Endothelial cell of umbilical vein (primary cell): ENCODE measurements at regions not wholly inside any gene's neighbourhood (a gene's known extent, or its start where the extent isn't known, plus 50 kb on each side); places are given as distances from the start of the nearest gene placed in this dataset.

ENCODE experiments used
- BruUV-seq: library from RNA; stranded (reverse); fragments of 400-500 nt; replicated peaks from 2 replicates; lab custom pipeline; 2021; lab: Mats Ljungman, UMichigan
- CTCF ChIA-PET: fragments of 300-600, 350-600 bp; sonication (Branson Sonifier 250); formaldehyde crosslinking; loops from one replicate; lab custom pipeline; 2021; ENCODE audit warnings: antibody characterized with exemption, inconsistent platforms; lab: Charles Lee
- POLR2A ChIA-PET: fragments of 300-600, 350-600 bp; sonication (Branson Sonifier 250); formaldehyde crosslinking; loops from one replicate; lab custom pipeline; 2021; ENCODE audit warnings: antibody characterized with exemption, inconsistent platforms; lab: Charles Lee
- DNase-seq: peaks from one replicate; pipeline ENCODE4 v3.0.0-alpha.2; 2011; ENCODE audit warnings: low read depth, low spot score
- FAIRE-seq: peaks from 2 replicates; lab custom pipeline; 2011; peaks lifted over from hg19 to GRCh38; lab: Jason Lieb, UNC
- H2AFZ ChIP-seq: 2 replicates; pipeline ENCODE4 v1.6.0; 2012; ENCODE audit warnings: low read depth, low read length, control low read depth, inconsistent platforms
- H3K27ac ChIP-seq: 2 replicates; pipeline ENCODE4 v1.5.1; 2011; ENCODE audit warnings: low read depth, mild to moderate bottlenecking, control low read depth, low read length, moderate library complexity; ENCODE audit not compliant: insufficient read depth
- H3K27me3 ChIP-seq, 2 experiments: 2 replicates each; pipeline versions ENCODE4 v1.6.0 to v1.6.1; 2011; ENCODE audit warnings: low read length in 2 of 2, mixed read lengths in 1 of 2; ENCODE audit not compliant: control insufficient read depth in 2 of 2, insufficient read depth in 2 of 2
- H3K36me3 ChIP-seq, 2 experiments: 2 replicates in 1 of 2; 3 replicates in 1 of 2; pipeline ENCODE4 v1.5.1; 2011; ENCODE audit warnings: low read length in 2 of 2, mild to moderate bottlenecking in 1 of 2, moderate library complexity in 1 of 2; ENCODE audit not compliant: control insufficient read depth in 2 of 2, insufficient read depth in 2 of 2; ENCODE audit errors: extremely low read depth in 1 of 2
- H3K4me1 ChIP-seq: 3 replicates; pipeline ENCODE4 v1.5.1; 2011; ENCODE audit warnings: mild to moderate bottlenecking, low read length; ENCODE audit not compliant: control insufficient read depth, insufficient read depth; ENCODE audit errors: extremely low read depth
- H3K4me2 ChIP-seq: 2 replicates; pipeline ENCODE4 v1.6.1; 2011; ENCODE audit warnings: low read length, control low read depth, mixed read lengths; ENCODE audit not compliant: insufficient read depth
- H3K4me3 ChIP-seq, 3 experiments: fragments of 200-600 bp in 1 of 3; sonication (generic), shearing (Covaris generic) in 1 of 3; replicated peaks in 1 of 3; 2 replicates each; pipeline ENCODE4 v1.5.1; 2011 to 2016; ENCODE audit warnings: control low read depth in 3 of 3, low read length in 3 of 3, mild to moderate bottlenecking in 2 of 3, inconsistent platforms in 1 of 3, low read depth in 1 of 3, moderate library complexity in 1 of 3; ENCODE audit not compliant: insufficient read depth in 1 of 3
- H3K79me2 ChIP-seq: 2 replicates; pipeline ENCODE4 v1.6.0; 2012; ENCODE audit warnings: low read length, inconsistent platforms; ENCODE audit not compliant: control insufficient read depth, insufficient read depth
- H3K9ac ChIP-seq: replicated peaks from 2 replicates; pipeline ENCODE3; 2011; ENCODE audit warnings: low read length, control low read depth; ENCODE audit not compliant: insufficient read depth; ENCODE audit errors: extremely low read depth
- H3K9me1 ChIP-seq: replicated peaks from 3 replicates; pipeline ENCODE4 v1.6.0; 2011; ENCODE audit warnings: mild to moderate bottlenecking, low read length; ENCODE audit not compliant: control insufficient read depth, insufficient read depth; ENCODE audit errors: extremely low read depth
- H3K9me3 ChIP-seq: replicated peaks from 2 replicates; pipeline ENCODE4 v1.5.1; 2012; ENCODE audit warnings: low read length, inconsistent platforms; ENCODE audit not compliant: control insufficient read depth, insufficient read depth
- H4K20me1 ChIP-seq: replicated peaks from 2 replicates; pipeline ENCODE3; 2011; ENCODE audit warnings: mild to moderate bottlenecking, low read length; ENCODE audit not compliant: control insufficient read depth, insufficient read depth; ENCODE audit errors: extremely low read depth
- EZH2 ChIP-seq: IDR thresholded peaks from 2 replicates; pipeline ENCODE4 v1.6.1; 2012; ENCODE audit warnings: borderline replicate concordance, low read depth, mild to moderate bottlenecking, moderate library complexity, low read length, inconsistent platforms; ENCODE audit not compliant: severe bottlenecking
- FOS ChIP-seq: IDR thresholded peaks from 2 replicates; pipeline ENCODE4 v1.6.1; 2011; ENCODE audit warnings: mild to moderate bottlenecking, low read length, moderate library complexity, borderline replicate concordance; ENCODE audit not compliant: insufficient read depth
- GATA2 ChIP-seq: IDR thresholded peaks from 2 replicates; pipeline ENCODE4 v1.7.0; 2011; ENCODE audit warnings: low read depth, mild to moderate bottlenecking, moderate library complexity, mixed read lengths, low read length; ENCODE audit not compliant: insufficient read length, insufficient read depth
- JUN ChIP-seq: IDR thresholded peaks from 2 replicates; pipeline ENCODE4 v1.6.1; 2011; ENCODE audit warnings: borderline replicate concordance, low read depth; ENCODE audit not compliant: insufficient read length, insufficient read depth
- MAX ChIP-seq: IDR thresholded peaks from 2 replicates; pipeline ENCODE4 v1.6.1; 2011; ENCODE audit not compliant: insufficient read depth, insufficient read length
- MYC ChIP-seq: IDR thresholded peaks from one replicate; pipeline ENCODE4 v1.6.1; 2011; ENCODE audit warnings: mild to moderate bottlenecking, low read depth, low read length
- POLR2A ChIP-seq: IDR thresholded peaks from 2 replicates; pipeline ENCODE4 v1.6.1; 2012; ENCODE audit warnings: low read depth, mild to moderate bottlenecking, control low read depth, low read length
- POLR2AphosphoS5 ChIP-seq: IDR thresholded peaks from 2 replicates; pipeline ENCODE4 v1.6.1; 2012; ENCODE audit warnings: low read depth, mild to moderate bottlenecking, control low read depth, low read length, moderate library complexity; ENCODE audit not compliant: insufficient read depth
- dilution Hi-C: fragments of 300-500 bp; cut with MboI; formaldehyde crosslinking; loops from one replicate; pipeline ENCODE4 v1.15.0; 2019; ENCODE audit warnings: low sequenced_read_pairs; ENCODE audit not compliant: extremely low pct_ligation_motif_present
- intact Hi-C: fragments of 100-400 bp; cut with micrococcal nuclease; formaldehyde crosslinking; loops from one replicate; pipeline ENCODE4 v1.10.0; 2022
- TF ChIP-seq, protein P1 (sequence below), 2 donors: IDR thresholded peaks; 1 replicate in 1 of 2; 2 replicates in 1 of 2; pipeline ENCODE4 v1.5.1; 2011; ENCODE audit warnings: low read length in 2 of 2, mild to moderate bottlenecking in 2 of 2, moderate library complexity in 2 of 2, control low read depth in 1 of 2, inconsistent platforms in 1 of 2, low read depth in 1 of 2; ENCODE audit not compliant: insufficient read depth in 1 of 2; ENCODE audit errors: extremely low read depth in 1 of 2

- Histone ChIP-seq H3K27me3 (peaks cover 0 to 2% of the 10 kb centered on the region in 2 experiments), H2AFZ (no peak overlapping the region), H3K4me1 (no peaks in the 10 kb centered on the region), H3K36me3 (no peaks in the 10 kb centered on the region), H3K9me1 (no peaks in the 10 kb centered on the region), H3K27ac (no peak overlapping the region), H4K20me1 (no peaks in the 10 kb centered on the region), H3K4me3 (no peak overlapping the region), H3K9ac (no peak overlapping the region), H3K79me2 (no peaks in the 10 kb centered on the region), H3K4me2 (no peak overlapping the region), H3K9me3 (no peaks in the 10 kb centered on the region)
- DNase-seq (no peak), FAIRE-seq (no peak)
- dilution Hi-C loops, result no loop called here
- no TSS peak for BruUV-seq
- CTCF ChIA-PET, result no interaction called here
- TF ChIP-seq JUN, result no peak
- TF ChIP-seq MYC, result no peak
- no peak for TF ChIP-seq POLR2AphosphoS5
- no peak for TF ChIP-seq GATA2
- TF ChIP-seq POLR2A, result no peak
- intact Hi-C loops, result no loop called here
- POLR2A ChIA-PET, result no interaction called here
Measured at GRCh38 chr13:50726164-50726563, 117.3 kb downstream of the DLEU7 start.

DNA sequence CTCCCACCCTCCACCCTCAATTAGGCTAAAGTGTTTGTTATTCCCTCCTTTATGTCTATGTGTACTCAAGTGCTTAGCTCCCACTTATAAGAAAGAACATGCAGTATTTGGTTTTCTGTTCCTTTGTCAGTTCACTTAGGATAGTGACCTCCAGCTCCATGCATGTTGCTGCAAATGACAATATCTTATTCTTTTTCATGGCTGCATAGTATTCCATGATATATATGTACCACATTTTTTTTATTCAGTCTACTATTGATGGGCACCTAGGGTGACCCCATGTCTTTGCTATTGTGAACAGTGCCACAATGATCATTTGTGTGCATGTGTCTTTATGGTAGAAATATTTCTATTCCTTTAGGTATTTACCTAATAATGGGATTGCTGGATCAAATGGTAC, 114.3 kb downstream of the DLEU7 start:
- no peak overlapping the region for H3K4me3 ChIP-seq
- no peak overlapping the region for H3K9ac ChIP-seq
- CTCF ChIA-PET, result no interaction called here
- FAIRE-seq (no peak), DNase-seq (no peak)
- BruUV-seq, result no TSS peak
- intact Hi-C loops (no loop called here), dilution Hi-C loops (no loop called here)
- H3K79me2 ChIP-seq, result no peaks in the 10 kb centered on the region
- H3K4me1 ChIP-seq, result no peaks in the 10 kb centered on the region
- POLR2A ChIA-PET, result no interaction called here
- H3K9me3 ChIP-seq, result no peaks in the 10 kb centered on the region
- no peaks in the 10 kb centered on the region for H3K9me1 ChIP-seq
- no peaks in the 10 kb centered on the region for H4K20me1 ChIP-seq
- H3K36me3 ChIP-seq, result no peaks in the 10 kb centered on the region
- H3K27ac ChIP-seq, result no peak overlapping the region
- H3K27me3 ChIP-seq, result peaks cover 0 to 2% of the 10 kb centered on the region in 2 experiments
- no peak overlapping the region for H2AFZ ChIP-seq
- TF ChIP-seq JUN, result no peak
- TF ChIP-seq MAX, result no peak
- no peak for TF ChIP-seq POLR2AphosphoS5
- TF ChIP-seq GATA2, result no peak
- TF ChIP-seq, protein P1, sequence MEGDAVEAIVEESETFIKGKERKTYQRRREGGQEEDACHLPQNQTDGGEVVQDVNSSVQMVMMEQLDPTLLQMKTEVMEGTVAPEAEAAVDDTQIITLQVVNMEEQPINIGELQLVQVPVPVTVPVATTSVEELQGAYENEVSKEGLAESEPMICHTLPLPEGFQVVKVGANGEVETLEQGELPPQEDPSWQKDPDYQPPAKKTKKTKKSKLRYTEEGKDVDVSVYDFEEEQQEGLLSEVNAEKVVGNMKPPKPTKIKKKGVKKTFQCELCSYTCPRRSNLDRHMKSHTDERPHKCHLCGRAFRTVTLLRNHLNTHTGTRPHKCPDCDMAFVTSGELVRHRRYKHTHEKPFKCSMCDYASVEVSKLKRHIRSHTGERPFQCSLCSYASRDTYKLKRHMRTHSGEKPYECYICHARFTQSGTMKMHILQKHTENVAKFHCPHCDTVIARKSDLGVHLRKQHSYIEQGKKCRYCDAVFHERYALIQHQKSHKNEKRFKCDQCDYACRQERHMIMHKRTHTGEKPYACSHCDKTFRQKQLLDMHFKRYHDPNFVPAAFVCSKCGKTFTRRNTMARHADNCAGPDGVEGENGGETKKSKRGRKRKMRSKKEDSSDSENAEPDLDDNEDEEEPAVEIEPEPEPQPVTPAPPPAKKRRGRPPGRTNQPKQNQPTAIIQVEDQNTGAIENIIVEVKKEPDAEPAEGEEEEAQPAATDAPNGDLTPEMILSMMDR (IDR thresholded peaks at IDR 0.05; ENCODE audit: extremely low read depth in 1 of 2, insufficient read depth in 1 of 2, low read depth in 1 of 2, low read length in 2 of 2), result no peak
- TF ChIP-seq POLR2A, result no peak
- TF ChIP-seq MYC, result no peak
- no peak for TF ChIP-seq EZH2
- TF ChIP-seq FOS, result no peak
- H3K4me2 ChIP-seq, result no peak overlapping the region
